GM18873 (cell line): ENCODE measurements at regions not wholly inside any gene's neighbourhood (a gene's known extent, or its start where the extent isn't known, plus 50 kb on each side); places are given as distances from the start of the nearest gene placed in this dataset.
A peak's percentile ranks its signal among the peaks of the same experiment; 100 is the strongest.

Source experiments
- ATAC-seq: cut with Tn5 transposase; IDR thresholded peaks from one replicate; pipeline ENCODE4 v1.9.1; 2021; ENCODE audit warnings: mild to moderate bottlenecking, moderate library complexity, moderate number of reproducible peaks; ENCODE audit not compliant: unreplicated experiment, low FRiP score

GRCh38 chr5:82356808-82357671, 78.9 kb upstream of the RPS23 start:
- ATAC-seq: peak; percentile 65

DNA sequence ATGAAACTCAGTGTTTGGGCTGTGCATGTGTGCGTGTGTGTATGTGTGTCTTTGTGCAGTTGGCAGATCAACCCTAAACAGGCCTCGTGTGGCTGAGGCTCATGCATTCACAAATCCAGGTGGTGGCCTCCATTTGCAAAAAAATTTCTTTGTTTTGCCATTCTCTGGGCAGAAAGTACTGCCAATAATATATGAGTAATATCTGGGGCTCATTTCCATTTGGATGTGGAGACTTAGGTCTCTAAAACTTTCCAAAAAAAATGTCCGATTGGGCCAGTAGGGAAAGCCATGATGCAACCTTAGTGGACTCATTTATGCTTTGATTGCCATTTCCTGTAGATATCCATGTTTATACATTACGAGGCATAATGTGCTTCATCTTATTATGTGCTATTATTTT, 77.9 kb upstream of the RPS23 start:
- ATAC-seq: no peak

DNA sequence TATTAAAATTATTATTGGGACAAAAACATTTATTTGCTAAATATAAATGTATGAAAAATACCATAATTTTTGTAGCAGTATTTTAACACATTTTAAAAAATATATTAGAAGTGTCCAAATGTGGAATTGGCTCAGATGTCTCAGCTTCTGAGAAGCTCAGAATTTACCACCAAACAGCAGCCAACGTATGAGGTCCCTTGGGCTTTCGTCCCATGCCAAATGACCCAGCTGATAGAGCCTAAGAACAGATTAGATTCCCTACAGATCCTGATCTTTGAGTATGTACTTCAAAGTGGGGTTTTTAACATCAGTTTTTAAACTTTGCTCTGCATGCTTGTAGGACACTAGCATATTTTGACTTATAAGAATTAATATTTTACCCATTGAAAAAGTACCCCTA, 77.3 kb upstream of the RPS23 start:
- no peak for ATAC-seq

DNA sequence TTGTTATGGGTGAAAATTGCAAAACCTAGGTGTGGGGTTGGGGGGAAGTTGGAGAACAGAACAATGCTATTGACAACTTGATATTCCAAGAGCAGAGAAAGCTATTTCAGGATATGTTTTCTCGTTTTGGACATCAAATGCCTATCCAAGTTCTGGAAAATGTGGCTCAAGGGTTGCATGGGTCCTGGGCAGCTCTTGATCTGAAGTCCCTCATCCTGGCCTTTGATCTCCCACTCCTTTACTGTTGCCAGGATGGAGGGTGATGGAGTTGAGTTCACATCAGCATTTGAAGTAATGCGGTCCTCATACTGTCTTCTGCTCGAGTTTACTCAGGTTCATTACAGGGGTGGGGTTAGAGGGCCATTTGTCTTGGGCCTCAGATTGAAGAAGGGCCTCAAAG, 76.9 kb upstream of the RPS23 start:
- no peak for ATAC-seq

DNA sequence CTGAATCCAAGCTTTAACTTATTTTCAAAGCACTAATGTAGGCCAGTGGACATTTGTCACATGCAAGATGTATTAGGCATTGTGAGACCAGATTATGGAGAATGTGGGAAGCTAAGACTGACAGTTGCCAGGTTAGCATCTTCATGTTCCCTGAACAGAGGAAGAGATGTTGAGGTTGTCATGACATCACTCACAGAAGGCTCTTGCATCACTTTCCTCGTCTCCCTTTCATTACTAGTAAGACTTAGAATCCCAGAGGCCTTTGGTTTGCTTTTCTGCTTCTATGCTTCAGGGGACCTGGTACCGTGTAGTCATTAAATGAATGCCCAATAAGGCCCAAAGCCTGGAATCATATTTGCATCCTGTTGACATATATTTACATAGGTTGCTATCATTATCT, 76.4 kb upstream of the RPS23 start:
- ATAC-seq: no peak

- ATAC-seq: no peak
Measured at GRCh38 chr5:82353522-82353921, 75.4 kb upstream of the RPS23 start.

DNA sequence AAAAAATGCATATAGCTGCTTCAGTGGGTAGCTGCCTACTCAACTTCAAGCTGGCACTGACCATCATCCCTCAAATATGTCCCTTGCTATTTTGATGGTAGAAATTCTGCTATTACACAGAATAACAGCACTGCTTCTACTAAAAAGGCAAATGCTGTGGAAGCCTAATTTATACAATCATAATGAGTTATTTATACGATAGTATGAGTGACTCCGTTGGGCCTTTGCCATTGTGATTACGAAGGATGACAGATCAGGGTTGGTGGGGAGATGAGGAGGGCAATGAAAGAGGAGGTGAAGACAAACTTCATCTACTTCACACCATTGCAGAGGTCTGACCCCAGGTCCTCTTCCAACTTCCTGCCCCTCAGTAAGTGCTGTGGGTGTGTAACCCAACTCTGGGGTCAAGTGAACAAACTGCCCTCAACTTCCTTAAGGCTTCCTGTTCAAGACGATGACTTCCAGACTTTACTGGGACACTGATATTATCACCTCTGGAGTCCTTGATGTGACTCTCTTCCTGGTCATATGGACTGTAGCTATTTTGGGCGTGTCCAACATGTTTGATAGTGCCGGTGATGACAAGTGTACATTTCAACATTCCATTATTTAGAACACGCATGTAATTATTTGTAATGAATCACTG, 74.1 kb upstream of the RPS23 start:
- ATAC-seq: no peak

GRCh38 chr5:82351754-82352145, 73.6 kb upstream of the RPS23 start:
- ATAC-seq: peak; percentile 68

GRCh38 chr5:82351297-82351696, 73.1 kb upstream of the RPS23 start:
- no peak for ATAC-seq

- no peak for ATAC-seq
Measured at GRCh38 chr5:82349652-82350051, 71.5 kb upstream of the RPS23 start.

DNA sequence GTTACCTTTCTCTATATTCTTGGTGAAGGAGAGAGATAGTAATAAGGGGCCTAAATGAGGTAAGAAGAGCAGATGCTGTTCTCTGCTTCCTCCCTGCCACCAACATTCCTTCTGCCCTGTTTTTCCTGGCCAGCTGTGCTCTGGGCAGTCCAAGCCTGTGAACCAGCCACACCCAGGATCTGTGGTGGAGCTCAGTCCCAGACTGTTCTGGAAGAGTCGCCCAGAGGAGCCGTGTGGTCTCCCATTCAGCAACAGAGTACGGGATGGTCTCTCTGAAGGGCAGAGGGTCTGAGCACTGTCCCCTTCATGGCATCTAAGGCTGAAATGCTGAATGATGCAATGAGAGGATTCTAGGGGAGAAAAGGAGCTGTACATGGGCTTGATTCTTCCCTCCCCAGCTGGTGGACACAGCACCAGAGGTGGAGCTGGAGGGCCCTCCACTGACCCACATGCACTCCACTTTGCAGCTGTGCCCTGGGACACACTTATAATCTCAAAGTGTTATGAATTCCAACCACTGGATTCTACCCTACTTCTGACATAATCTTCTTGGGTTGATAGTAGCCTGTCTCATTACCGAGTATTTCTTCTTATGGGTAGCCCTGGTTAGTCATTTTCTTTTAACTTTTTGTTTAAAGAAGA, 70.8 kb upstream of the RPS23 start:
- ATAC-seq: no peak

- ATAC-seq: no peak
Measured at GRCh38 chr5:82347201-82347865, 69.2 kb upstream of the RPS23 start.

DNA sequence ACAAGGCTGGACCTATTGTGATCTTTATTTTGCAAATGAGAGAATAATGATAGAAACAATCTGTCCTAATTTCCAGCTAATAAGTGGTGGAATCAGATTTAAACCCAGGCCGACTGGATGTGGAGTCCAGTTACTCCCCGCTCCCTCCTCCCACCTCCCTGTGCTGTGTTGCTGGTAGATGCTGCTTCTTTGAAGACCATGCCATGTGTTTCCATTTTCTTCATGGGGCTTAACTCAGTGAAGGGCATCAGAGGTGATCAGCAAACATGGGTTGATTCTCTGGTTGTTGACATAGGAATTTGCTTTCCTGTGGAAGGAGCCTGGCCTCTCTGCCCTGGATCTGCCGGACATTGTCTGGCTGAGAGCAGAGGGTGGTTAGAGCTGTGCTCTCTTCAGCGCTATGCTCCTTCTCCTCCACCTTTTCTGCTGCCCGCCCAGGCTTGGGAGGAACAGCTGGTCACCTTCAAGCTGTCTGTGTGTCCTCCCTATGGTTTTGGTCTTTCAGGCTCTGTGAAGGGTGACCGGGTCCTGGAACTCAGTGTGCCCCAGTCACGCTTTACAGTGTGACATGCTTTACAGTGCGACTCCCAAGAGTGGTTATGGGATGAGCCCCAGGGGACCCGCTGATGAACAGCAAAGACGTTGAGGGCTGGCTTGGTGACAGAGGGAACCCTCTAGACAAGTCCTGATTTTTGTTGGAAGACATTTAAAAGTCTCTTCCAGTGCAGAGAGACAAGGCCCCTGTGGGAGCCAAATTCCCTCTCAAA, 68.4 kb upstream of the RPS23 start:
- ATAC-seq: no peak

- ATAC-seq: no peak
Measured at GRCh38 chr5:82345108-82345507, 67.0 kb upstream of the RPS23 start.

DNA sequence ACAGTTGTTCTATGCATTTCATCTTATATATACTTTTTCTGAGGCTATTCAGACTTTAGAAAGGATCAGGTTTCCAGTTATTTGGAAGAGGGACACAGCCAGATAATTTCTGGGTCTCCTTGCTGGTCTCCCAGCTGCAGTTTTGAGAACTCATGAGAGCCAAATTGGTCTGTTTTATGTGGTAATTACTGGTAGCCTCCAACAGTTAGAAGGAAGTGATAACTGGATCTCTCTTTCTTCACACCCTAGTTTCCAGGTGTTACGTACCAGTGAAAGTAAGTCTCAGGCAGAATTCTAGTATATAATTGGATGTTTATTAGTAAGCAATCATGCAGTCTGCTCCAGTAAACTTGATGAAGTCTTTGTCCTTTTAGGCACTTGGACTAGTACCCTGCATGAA, 63.2 kb upstream of the RPS23 start:
- no peak for ATAC-seq

GRCh38 chr5:82340799-82341198, 62.6 kb upstream of the RPS23 start:
- no peak for ATAC-seq

- ATAC-seq: no peak
Measured at GRCh38 chr5:82339792-82340191, 61.6 kb upstream of the RPS23 start.

DNA sequence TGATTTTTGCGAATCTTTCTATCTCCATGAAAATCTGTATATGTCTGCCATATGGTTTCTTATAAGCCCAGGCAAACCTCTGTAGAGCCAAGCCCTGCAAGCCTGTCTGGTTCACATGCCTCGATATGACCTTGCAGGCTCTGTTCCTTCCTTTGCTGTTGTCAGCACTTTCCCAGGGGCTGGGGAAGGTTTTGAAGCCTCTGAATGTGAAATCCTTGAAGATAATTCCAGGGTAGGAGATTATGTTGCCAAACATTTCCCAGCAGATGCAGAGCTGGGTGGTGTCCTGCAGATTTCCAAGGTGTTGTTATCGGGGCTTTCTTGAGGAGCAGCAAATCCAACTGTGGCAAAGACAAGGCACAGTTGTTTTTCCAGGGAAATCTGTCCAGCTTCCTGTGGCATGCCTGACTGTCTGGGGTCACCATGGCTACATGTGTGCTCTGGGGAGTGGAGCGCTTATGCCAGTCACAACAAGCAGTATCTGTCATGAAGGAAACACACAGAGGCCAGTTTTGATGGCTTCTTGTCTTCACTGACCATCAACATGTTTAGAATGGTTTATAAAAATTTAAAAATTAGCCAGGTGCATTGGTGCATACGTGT, 60.7 kb upstream of the RPS23 start:
- ATAC-seq: no peak

DNA sequence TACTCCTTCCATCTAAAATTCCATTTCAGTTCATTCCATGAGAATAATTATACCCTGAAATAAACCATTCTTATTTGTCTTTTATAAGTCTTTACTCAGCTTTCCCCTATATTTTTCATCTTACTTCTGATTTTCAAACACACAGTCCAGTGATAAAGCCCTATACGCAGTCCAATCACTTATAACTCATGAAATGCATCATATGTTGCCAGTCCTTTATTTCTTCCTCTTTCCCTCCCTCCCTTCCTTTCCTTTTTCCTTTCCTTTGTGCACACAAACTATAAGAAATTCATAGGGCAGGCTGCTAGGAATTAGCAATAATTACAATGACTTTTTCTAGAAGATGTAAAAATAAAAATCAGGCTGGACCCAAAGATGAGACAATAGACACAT, 58.8 kb upstream of the RPS23 start:
- ATAC-seq: no peak
